HG02678 (cell line): ENCODE measurements at regions not wholly inside any gene's neighbourhood (a gene's known extent, or its start where the extent isn't known, plus 50 kb on each side); places are given as distances from the start of the nearest gene placed in this dataset.
"Not testable (repeated sequence)": the region's sequence is repeated elsewhere in the genome, so short reads cannot be mapped to it uniquely, and the experiment has no call there.

Experiments used
- ATAC-seq: cut with Tn5 transposase; IDR thresholded peaks from one replicate; pipeline ENCODE4 v1.9.1; 2021; ENCODE audit warnings: mild to moderate bottlenecking, moderate library complexity; ENCODE audit not compliant: unreplicated experiment

DNA sequence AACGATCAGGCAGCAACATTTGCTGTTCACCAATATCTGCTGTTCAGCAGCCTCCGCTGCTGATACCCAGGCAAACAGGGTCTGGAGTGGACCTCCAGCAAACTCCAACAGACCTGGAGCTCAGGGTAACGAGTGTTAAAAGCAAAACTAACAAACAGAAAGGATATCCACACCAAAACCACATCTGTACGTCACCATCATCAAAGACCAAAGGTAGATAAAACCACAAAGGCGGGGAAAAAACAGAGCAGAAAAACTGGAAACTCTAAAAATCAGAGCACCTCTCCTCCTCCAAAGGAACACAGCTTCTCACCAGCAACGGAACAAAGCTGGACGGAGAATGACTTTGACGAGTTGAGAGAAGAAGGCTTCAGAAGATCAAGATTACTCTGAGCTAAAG, 192.8 kb upstream of the MGAT5 start:
- ATAC-seq, result not testable (repeated sequence)

DNA sequence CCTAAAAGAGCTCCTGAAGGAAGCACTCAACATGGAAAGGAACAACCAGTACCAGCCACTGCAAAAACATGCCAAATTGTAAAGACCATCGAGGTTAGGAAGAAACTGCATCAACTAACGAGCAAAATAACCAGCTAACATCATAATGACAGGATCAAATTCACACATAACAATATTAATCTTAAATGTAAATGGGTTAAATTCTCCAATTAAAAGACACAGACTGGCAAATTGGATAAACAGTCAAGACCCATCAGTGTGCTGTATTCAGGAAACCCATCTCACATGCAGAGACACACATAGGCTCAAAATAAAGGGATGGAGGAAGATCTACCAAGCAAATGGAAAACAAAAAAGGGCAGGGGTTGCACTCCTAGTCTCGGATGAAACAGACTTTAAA, 191.6 kb upstream of the MGAT5 start:
- not testable (repeated sequence) for ATAC-seq

DNA sequence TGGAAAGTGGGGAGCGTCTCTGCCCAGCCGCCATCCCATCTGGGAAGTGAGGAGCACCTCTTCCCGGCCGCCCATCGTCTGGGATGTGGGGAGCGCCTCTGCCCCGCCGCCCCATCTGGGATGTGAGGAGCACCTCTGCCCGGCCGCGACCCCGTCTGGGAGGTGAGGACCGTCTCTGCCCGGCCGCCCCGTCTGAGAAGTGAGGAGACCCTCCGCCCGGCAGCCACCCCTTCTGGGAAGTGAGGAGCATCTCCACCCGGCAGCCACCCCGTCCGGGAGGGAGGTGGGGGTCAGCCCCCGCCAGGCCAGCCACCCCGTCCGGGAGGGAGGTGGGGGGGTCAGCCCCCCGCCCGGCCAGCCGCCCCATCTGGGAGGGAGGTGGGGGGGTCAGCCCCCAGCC, 190.0 kb upstream of the MGAT5 start:
- not testable (repeated sequence) for ATAC-seq

DNA sequence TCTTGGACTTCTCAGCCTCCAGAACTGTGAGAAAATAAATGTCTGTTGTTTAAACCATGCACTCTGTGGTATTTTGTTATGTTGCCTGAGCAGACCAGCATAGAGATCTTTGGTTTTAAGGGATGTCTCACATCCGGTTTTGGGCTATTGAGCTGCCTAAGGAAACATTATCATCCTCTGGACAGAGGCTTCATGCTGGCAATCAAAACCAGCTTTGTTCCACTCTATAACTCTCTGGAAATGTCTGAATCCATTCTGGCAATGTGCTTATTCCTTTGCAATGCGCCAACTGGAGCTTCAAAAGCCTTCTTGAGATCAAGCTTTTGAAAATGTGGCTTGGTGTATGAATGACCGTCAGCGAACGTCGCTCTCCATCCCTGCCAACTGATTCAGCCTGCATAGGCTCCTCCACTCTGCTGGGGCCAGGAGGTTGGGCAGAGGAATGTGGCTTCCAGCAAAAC, 183.6 kb upstream of the MGAT5 start:
- no peak for ATAC-seq

DNA sequence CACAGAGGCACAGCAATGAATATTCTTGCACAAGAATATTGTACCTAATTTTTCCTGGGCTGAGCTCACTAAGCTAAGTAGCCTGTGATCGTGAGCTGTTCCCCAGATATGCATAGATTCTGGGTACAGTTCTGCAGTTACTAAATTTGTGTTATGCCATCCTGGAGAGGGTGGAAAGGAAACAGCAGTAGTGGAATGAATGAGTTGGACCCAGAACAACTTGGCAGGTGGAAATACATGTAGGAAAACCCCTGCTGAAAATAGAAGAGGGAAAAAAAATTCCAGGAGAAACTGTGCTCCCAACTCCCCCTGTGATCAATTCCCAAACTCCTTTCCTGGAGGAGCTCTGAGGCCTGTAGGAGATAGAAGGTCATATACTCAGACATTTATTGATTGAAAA, 181.5 kb upstream of the MGAT5 start:
- ATAC-seq, result no peak

DNA sequence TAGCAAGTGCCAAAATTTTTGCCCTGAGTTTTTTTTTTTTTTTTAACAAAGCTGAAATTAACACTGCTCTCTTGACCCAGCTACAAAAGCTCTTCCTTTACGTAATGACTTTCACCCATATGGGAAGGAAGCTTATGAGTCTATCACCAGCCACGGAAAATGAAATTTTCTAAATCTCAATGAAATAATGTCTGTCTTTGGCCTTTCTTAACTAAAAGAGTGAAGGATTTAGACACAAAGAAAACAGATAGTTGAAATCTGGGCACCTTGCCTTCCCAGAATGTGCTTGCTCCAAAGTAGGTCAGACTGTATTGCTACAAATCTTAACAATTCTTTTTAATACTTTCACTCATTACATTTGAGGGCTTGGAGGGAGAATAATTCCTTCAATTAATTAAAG, 180.8 kb upstream of the MGAT5 start:
- no peak for ATAC-seq

DNA sequence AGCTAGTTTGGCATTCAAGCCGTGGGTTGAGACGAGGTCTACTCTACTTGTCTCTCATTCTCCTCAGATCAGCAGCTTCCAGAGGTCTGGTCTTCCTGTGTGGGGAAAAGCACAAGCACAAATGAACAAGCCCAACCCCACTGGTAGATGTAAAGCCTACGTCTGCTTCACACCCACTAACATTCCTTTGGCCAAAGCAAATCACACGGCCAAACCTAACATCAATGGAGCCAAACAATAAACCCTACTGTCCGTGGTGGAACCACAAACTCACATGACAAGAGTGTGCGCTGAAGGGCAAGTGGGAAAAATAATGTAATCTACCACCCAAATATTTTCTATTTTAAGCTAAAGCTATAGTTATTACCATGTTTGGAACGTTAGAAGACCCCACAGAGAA, 179.3 kb upstream of the MGAT5 start:
- ATAC-seq, result no peak

DNA sequence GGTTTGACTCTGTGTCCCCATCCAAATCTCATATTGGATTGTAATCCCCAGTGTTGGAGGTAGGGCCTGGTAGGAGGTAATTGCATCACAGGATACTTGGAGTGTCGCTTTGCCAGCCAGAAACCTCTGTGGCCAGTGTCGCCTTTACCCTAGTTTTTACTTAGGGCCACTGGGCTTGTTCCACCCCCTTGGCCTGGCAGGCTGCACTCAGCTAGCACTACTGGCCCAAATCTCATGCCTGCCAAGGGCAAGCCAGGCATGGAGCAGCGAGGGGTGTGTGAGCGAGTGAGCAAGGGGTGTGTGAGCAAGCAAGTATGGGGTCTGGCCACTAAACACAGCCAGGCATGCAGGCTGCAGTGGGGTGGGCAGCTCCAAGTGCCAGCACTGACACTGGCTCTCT, 178.7 kb upstream of the MGAT5 start:
- ATAC-seq, result no peak

DNA sequence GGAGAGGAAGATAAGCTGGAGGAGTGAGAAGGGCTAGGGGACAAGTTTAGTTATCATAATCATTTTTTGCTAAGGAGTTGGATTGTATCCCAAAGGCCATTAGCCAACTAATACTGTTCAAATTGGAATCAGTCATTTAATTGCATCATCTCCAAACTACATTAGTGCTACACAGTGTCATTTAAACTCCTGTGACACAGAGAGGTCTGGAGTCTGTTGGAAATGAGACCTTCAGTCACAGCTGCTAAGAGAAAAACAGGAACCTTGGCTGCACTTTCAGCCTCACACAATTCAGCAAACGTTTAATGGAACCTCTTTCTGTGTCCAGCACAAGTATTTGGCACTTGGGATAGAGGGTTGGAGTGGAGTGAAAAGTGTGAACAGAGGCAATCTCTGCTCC, 175.5 kb upstream of the MGAT5 start:
- no peak for ATAC-seq

DNA sequence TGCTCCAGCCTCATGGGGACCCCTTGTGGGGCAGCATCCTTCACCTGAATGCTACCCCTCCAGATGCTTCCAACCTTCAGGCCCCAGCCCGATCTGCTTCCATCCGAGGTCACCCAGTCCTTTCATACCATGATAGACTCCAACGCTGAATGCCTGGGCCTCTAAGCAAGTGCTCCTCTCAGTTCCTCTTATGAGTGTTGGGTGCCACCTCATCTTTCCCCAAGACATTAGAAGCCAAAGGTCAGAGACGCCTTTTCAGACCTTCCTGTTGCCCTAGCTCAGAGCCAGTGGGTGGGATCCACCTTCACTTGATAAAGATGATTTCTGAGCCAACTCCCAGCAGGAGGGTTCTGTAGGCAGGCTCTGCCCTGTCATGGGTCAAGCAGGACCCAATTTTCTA, 174.5 kb upstream of the MGAT5 start:
- ATAC-seq, result peak; percentile 97

DNA sequence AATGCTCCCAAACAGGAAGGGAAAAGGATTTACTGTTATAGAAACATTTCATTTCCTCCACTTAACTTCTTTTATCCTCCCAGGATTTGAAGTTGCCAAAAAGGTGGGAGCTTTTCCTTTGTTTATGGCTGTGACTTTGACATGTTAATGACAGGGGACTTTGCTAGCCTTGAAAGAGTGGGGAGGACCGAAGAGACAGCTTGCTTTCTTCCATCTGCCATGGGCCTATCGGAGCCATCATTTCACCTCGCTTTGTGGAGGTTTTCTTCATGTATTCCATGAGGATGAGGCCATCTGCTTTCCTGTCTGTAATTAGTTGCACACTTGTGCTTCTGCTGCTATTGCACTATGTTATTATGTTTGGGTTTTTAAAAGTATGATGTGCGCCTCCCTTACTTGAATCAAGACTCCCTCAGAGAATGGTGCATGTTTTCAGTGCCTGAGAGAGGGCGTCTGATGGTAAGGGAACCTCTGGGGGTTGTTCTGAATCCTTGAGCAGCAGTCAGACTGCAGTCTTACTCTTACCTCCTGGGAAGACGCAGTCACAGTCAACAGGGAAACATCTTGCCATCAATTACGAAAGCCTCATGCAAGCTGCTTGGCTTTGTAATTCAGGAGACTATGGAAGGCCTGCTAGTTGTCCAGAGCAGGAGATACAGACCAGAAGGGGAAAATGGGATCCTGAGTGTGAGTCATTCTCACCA, 173.3 kb upstream of the MGAT5 start:
- no peak for ATAC-seq

DNA sequence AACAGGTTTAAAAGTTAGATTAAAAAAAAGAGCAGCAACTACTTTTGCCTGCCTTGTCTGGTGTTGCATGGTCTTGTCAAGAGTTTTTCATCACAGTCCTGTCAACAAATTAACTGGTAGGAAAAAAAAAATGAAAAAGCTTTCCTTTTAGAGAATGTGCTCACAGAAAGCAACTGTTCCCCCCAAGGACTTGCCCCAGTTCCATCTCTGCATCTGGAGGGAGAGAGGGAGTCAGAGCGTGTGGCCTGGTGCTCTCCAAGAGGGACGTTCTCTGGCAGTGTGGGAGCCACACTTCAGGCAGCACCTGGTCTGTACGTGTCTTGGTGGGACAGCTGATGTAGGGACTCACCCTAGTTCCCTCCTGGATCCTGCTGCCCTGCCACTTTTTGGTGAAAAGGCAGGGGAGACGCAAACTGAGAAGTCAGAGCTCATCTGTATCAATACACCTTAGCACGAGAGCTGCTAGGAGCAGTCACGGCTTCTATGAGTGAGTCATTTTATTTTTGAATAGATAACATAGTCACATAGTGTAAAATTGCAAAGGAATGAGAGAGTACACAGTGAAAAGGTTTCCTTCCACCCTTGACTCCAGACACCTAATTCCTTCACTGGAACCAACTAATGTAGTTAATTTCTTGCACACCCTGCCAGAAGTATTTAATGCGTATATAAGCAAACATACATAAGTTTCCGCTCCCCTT, 172.5 kb upstream of the MGAT5 start:
- no peak for ATAC-seq

DNA sequence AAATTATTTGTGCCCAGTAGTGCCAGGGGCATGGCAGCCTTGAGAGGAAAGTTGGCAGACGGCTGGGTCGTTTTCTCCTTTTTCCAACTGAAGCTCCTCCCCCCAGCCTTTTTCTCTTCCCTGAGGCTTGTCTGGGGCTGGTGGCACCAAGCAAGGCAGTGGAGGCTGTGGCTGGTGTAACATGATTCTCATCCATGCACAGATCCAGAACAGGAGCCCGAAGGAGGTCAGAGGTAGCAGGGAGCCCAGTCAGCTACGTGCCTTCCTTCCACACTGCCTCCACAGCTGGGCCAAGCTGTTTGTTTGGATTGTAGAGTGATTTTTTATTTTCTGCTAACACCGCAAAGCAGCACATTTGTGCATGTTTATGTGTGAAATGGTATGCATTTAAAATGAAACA, 170.3 kb upstream of the MGAT5 start:
- no peak for ATAC-seq

DNA sequence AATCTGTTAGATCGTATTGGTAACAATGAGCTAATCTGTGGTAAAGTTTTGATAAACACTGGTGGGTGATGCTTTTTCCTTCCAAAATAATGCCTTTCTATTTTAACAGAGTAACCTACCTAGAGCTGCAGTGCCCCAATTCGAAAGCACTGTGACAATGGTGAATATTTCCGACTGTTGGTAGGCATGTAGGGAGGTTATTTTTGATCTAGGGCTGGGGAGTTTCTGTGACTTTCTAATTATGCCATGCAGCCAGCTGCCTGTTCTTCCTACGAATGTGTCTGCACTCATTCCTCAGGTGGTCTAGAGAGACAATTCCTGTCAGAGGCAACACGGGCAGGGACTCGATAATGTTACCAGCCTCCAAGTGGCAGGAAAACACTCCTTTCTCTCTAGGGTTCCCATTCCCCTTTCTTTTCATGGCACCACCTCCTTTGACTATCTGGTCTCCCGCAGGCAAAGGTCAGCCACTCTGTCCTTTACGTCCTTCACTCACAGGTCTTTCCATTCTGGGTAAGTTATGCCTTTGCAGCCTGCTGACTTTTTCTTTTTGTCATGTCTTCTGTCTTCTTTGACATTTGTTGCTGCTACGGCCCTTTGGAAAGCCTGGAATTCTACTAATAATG, 167.2 kb upstream of the MGAT5 start:
- no peak for ATAC-seq

DNA sequence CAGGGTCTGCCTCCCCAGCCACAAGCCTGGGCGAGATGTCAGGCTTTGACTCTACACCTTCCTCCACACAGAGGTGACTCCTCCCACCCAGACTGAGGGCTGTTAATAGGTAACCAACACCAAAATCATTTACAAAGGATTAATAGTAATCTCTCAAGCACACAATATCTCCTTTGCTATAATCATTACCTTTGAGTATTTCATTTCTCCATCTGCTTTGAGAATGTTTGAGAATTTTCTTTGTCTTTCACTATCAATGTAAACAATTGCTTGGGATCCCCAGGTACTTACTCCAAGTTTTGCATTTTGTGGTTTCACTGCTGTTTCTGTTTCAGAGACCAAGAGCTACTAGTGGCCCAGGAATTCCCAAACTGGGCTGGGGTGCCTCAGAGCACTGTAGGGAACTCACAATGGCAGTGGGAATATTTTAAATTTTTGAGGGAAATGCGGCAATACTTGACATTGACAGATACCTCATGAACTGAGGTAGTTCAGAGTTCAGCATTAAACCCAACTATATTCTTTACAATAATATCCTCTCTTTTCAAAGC, 166.4 kb upstream of the MGAT5 start:
- ATAC-seq, result peak; percentile 92

DNA sequence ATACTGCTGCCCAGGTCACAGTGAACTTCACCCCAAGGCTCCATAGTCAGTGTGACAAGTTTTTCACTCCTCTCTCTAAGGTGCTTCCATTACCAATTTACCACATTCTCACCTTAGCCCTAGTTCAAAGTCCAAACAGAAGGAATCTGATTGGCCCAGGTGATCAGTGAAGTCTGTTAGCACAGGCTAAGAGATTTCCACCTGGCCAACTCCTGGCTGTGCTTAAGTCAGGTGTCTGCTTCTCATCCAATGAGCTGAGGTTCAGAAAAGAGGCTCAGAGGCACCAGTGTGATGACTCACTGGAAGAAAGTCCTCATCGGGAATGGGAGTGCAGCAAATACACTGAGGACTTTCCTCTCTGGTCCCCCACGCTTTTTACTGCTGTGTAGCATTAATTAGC, 164.4 kb upstream of the MGAT5 start:
- ATAC-seq, result no peak

DNA sequence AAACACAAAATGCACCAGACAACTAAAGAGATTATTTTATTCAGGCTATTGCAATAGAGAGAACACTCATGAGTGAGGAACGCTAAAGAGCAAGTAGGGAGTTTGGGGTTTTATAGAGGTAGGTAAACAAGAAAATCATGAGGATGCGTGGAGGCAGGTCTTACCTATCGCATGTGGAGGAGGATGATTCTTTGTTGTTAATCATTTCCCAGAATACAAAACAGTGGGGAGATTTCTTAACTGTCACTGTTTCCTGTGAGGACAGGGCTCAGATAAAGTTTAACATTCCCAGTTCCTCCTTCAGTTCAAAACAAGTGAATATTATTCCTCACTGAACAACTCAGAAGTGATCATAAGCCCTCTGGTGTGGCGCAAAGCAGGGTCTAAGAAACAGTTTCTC, 156.1 kb upstream of the MGAT5 start:
- ATAC-seq, result no peak

DNA sequence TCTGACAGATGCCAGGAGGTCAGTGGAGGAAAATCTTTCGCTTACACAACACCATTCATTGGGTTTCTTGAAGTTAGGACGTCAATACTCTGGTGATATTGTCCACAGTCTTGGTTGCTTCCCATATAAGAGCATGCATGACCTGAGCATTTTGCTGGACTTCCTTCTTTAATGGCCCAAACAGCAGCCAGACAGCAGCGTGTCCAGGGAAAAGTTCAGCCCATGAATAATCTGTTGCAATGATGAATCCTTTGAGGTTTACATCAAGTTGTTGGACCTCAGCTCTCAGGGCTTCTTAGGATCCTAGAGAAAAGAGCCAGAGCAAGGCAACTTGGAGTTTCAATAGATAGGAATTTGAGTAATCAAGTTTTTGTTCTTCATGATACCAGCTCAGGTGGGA, 155.6 kb upstream of the MGAT5 start:
- no peak for ATAC-seq

DNA sequence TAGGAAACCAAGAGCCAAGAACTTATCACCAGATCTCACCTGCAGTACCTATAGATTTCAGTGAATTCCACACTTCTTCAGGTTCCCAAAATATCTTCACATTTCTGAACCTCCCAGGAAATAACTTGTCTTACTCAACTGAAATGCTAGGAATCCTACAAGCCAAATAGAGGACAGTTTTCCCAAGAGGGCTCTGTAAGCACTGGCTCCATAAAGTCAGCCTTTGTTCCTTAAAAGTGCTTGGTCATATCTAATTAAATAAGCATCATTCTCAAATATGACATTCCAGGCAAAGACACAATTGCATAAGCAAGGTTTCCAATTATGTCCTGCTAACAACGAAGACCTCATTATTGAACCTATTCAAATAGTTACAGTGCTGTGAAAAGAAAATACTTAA, 154.6 kb upstream of the MGAT5 start:
- ATAC-seq, result no peak

DNA sequence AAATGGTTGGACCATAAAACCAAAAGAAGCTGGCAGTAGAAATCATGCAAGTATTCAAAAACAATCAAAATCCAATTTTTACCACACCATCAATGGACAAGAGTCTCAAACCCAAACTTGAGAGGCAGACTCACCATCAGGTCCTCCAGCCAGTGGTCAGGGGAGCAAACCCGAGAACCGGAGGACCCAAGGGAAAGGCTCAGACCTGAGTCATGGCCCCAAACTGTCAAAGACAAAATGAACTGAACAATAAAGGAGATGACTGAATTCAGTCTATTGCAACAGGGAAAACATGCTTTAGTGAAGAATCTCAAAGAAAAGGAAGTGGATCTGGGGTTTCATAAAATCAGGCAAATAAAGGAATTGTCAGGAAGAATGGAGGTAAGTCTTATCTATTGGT, 150.7 kb upstream of the MGAT5 start:
- no peak for ATAC-seq

DNA sequence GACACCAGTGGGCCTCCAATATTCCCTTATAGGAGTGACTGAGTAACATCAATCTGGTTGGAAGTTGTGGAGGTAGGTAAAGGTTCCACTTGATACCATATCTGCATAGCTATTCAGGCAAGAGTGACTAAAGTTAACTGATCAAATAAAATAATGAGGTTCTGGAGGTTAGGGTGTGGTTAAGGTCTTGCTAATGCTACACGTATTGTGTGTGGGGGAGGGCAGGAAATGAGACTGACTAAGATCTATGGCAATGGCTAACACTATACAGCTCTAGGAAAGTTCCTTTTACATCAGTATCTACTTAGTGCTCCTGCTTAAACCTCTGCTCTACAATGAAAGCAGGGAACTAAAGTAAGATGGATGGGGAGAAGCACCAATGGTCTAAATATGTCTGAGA, 149.1 kb upstream of the MGAT5 start:
- no peak for ATAC-seq

DNA sequence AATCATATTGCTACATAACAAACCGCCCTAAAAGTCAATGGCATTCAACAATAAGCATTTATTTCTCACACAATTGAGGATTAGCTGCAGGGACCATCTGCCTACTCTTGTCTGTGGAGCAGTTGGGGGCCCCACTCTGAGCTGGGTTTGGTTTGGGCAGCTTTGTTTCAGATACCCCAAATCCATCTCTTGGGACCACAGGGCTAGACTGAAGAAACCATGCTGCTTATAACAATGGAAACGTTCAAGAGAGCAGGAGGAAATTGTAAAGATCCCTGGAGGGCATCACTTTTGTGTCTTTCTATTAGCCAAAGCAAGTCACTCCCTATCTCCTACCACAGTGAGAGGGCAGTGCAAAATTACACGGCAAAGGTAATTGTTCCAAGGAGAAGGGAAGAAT, 146.5 kb upstream of the MGAT5 start:
- ATAC-seq, result no peak
